ENCODE measurements at regions not wholly inside any gene's neighbourhood (a gene's known extent, or its start where the extent isn't known, plus 50 kb on each side); places are given as distances from the start of the nearest gene placed in this dataset.

- no peak for TF ChIP-seq CEBPB (IDR thresholded peaks at IDR 0.05; ENCODE audit: low read depth, low read length)
Observed at GRCh38 chr15:79736435-79737000, 160.3 kb downstream of the MTHFS start (continued).

All from H1 (cell line).